GM21576 (cell line): ENCODE measurements at regions not wholly inside any gene's neighbourhood (a gene's known extent, or its start where the extent isn't known, plus 50 kb on each side); places are given as distances from the start of the nearest gene placed in this dataset.
"Not testable (repeated sequence)": the region's sequence is repeated elsewhere in the genome, so short reads cannot be mapped to it uniquely, and the experiment has no call there.

Experiments used
- ATAC-seq: cut with Tn5 transposase; IDR thresholded peaks from one replicate; pipeline ENCODE4 v1.9.1; 2021; ENCODE audit warnings: mild to moderate bottlenecking, moderate library complexity; ENCODE audit not compliant: unreplicated experiment

- no peak for ATAC-seq
These were observed 92.5 kb upstream of the RORB start for GRCh38 chr9:74404620-74405019.

- ATAC-seq = no peak
These were observed 90.0 kb upstream of the RORB start for GRCh38 chr9:74407166-74407565.

GRCh38 chr9:74412236-74412979 lies 84.7 kb upstream of the RORB start:
- no peak for ATAC-seq

- no peak for ATAC-seq
These were observed 83.3 kb upstream of the RORB start for GRCh38 chr9:74413876-74414275.

GRCh38 chr9:74414325-74414724 lies 82.8 kb upstream of the RORB start:
- ATAC-seq = no peak

GRCh38 chr9:74415995-74416394 lies 81.1 kb upstream of the RORB start:
- no peak for ATAC-seq

GRCh38 chr9:74424488-74424887 lies 72.6 kb upstream of the RORB start:
- ATAC-seq = not testable (repeated sequence)

GRCh38 chr9:74431467-74431866 lies 65.7 kb upstream of the RORB start:
- no peak for ATAC-seq

GRCh38 chr9:74443036-74443750 lies 53.9 kb upstream of the RORB start:
- ATAC-seq = no peak

- ATAC-seq = no peak
These were observed 52.8 kb upstream of the RORB start for GRCh38 chr9:74444369-74444768.
